GM19455 (cell line): ENCODE measurements at regions not wholly inside any gene's neighbourhood (a gene's known extent, or its start where the extent isn't known, plus 50 kb on each side); places are given as distances from the start of the nearest gene placed in this dataset.
"Not testable (repeated sequence)": the region's sequence is repeated elsewhere in the genome, so short reads cannot be mapped to it uniquely, and the experiment has no call there.

Source experiments
- ATAC-seq: cut with Tn5 transposase; IDR thresholded peaks from one replicate; pipeline ENCODE4 v1.9.1; 2021; ENCODE audit not compliant: unreplicated experiment

GRCh38 chr6:14584450-14584849 is 466.9 kb downstream of the CD83 start:
- ATAC-seq = no peak

- ATAC-seq = no peak
These were observed 468.1 kb downstream of the CD83 start for GRCh38 chr6:14585689-14586088.

GRCh38 chr6:14589175-14589574 is 471.6 kb downstream of the CD83 start:
- no peak for ATAC-seq

GRCh38 chr6:14590586-14590985 is 473.0 kb downstream of the CD83 start:
- ATAC-seq = no peak

- ATAC-seq = no peak
These were observed 474.4 kb downstream of the CD83 start for GRCh38 chr6:14591998-14592397.

GRCh38 chr6:14593286-14593685 is 475.7 kb downstream of the CD83 start:
- no peak for ATAC-seq

GRCh38 chr6:14595751-14596150 is 478.2 kb downstream of the CD83 start:
- no peak for ATAC-seq

- no peak for ATAC-seq
These were observed 478.8 kb downstream of the CD83 start for GRCh38 chr6:14596410-14596809.

GRCh38 chr6:14597090-14597489 is 479.5 kb downstream of the CD83 start:
- ATAC-seq = no peak

- ATAC-seq = no peak
These were observed 480.7 kb downstream of the CD83 start for GRCh38 chr6:14598017-14598864.

- ATAC-seq = not testable (repeated sequence)
These were observed 482.7 kb downstream of the CD83 start for GRCh38 chr6:14600306-14600705.

GRCh38 chr6:14601490-14601889 is 483.9 kb downstream of the CD83 start:
- ATAC-seq = no peak

- ATAC-seq = no peak
These were observed 488.8 kb downstream of the CD83 start for GRCh38 chr6:14606353-14606752.

GRCh38 chr6:14610141-14610540 is 492.6 kb downstream of the CD83 start:
- ATAC-seq = no peak

- no peak for ATAC-seq
These were observed 494.7 kb downstream of the CD83 start for GRCh38 chr6:14612016-14612980.

GRCh38 chr6:14614631-14615030 is 497.1 kb downstream of the CD83 start:
- ATAC-seq = no peak

GRCh38 chr6:14616656-14617055 is 499.1 kb downstream of the CD83 start:
- ATAC-seq = no peak

- ATAC-seq = no peak
These were observed 501.3 kb downstream of the CD83 start for GRCh38 chr6:14618759-14619418.

- no peak for ATAC-seq
These were observed 501.8 kb downstream of the CD83 start for GRCh38 chr6:14619419-14619781.

- no peak for ATAC-seq
These were observed 502.9 kb downstream of the CD83 start for GRCh38 chr6:14620522-14620921.

GRCh38 chr6:14621518-14621917 is 503.9 kb downstream of the CD83 start:
- ATAC-seq = no peak
